ENCODE measurements at regions not wholly inside any gene's neighbourhood (a gene's known extent, or its start where the extent isn't known, plus 50 kb on each side); places are given as distances from the start of the nearest gene placed in this dataset.

DNA sequence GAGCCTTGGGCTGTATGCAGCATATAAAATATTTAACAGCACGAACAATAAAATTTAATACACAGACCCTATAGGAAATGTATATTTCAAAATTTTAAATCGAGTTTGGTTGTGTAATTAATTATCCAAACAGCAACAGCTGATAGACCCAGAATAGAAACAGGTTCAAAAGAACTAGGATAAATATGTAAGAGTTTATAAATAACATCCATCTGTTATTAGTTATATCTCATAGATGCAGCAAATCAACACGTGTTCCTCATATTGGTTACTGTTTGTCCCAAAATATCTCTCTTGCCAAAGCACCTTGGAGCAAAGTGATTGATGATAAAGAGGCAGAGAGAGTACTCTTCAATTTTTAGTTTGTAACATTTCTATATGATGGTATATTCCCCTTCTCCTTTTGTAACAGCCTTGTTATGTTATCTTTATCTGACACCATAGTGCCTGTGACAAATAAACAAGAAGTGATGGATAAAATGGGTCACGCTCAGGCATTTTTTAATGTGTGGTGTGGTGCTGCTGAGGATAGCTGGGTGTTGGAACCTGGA, 260.6 kb upstream of the NBEA start:
- ChIA-PET POLR2A (no interaction called here), RAD21 (ENCODE audit: low non-redundant PET in 1 of 2, low total read pairs in 2 of 2, uncharacterized antibody in 2 of 2, unreplicated experiment in 2 of 2) (no interaction called here), CTCF (no interaction called here)
- ATAC-seq (no peak), DNase-seq (ENCODE audit: low read depth, low spot score) (no peak)
- Histone ChIP-seq H3K36me3 (ENCODE audit: control insufficient read depth in 1 of 2, insufficient read depth in 2 of 2, low read length in 2 of 2) (no peaks in the 10 kb centered on the region), H3K27me3 (ENCODE audit: insufficient read depth, low read length) (no peaks in the 10 kb centered on the region), H3K9me3 (ENCODE audit: control insufficient read depth in 1 of 2, insufficient read depth in 1 of 2, low read depth in 1 of 2, low read length in 2 of 2) (no peaks in the 10 kb centered on the region), H3K79me2 (ENCODE audit: insufficient read depth, low read length) (no peaks in the 10 kb centered on the region), H3K4me2 (ENCODE audit: low read length) (no peak overlapping the region), H3K9me2 (ENCODE audit: insufficient read depth) (no peaks in the 10 kb centered on the region), H4K20me1 (ENCODE audit: insufficient read depth) (no peaks in the 10 kb centered on the region), H2AFZ (ENCODE audit: low read depth, low read length, poor library complexity, severe bottlenecking) (no peak overlapping the region), H3K4me3 (replicated peaks in 1 of 2; ENCODE audit: low read depth in 1 of 2, low read length in 2 of 2) (no peak overlapping the region), H3K27ac (ENCODE audit: low read depth, low read length) (no peak overlapping the region), H3K4me1 (ENCODE audit: control insufficient read depth in 1 of 2, insufficient read depth in 2 of 2, low read length in 2 of 2) (no peaks in the 10 kb centered on the region), H3K9ac (ENCODE audit: low read length) (no peak overlapping the region)
- no peak for TF ChIP-seq EGR1 (IDR thresholded peaks at IDR 0.05; ENCODE audit: low read depth)
- TF ChIP-seq ZBTB33 (IDR thresholded peaks at IDR 0.05; ENCODE audit: extremely low read depth, insufficient replicate concordance, low read length): no peak
- no peak for TF ChIP-seq SP1 (IDR thresholded peaks at IDR 0.05; ENCODE audit: low read depth)
- no peak for TF ChIP-seq ZFX (IDR thresholded peaks at IDR 0.05)
- no peak for TF ChIP-seq JUND (IDR thresholded peaks at IDR 0.05)
- TF ChIP-seq MAX (IDR thresholded peaks at IDR 0.05): no peak
- no peak for TF ChIP-seq REST (IDR thresholded peaks at IDR 0.05; ENCODE audit: low read depth)
- no TSS peak for BruUV-seq (replicated peaks)
- intact Hi-C loops (cut with micrococcal nuclease): no loop called here
